ENCODE measurements at regions not wholly inside any gene's neighbourhood (a gene's known extent, or its start where the extent isn't known, plus 50 kb on each side); places are given as distances from the start of the nearest gene placed in this dataset.

DNA sequence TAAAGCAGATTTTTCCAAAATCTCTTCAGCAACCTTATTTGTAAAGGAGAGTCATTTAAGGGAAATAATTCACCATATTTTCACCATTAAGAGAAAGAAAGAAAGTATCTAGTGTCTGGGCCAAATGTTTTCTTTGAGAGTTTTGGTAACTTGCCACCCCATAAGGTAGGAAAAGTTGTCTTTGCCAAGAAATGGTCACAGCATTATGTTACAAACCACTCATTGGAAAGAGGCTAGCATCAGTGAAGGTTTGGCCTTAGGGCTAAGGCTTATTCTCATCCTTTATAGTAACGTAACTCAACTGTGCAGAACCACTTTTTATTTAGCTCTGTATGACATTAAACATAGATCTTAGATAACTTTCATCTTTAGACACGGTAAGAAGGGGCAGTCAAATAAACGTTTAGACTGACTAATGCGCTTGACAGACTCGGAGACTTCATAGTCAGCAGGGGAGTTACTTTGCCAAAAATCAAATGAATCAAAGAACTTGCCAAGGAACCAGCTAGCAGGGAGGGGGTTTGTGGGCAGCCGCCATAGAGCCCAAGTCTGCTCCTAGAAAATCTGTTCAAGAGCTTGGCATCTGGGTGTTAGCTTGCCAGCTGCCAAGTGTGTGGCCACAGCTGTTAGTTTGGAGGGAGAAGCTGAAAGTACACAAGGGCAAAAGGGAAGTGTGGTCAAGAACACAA lies 182.8 kb upstream of the GRID2 start:
- DNase-seq: no peak

DNA sequence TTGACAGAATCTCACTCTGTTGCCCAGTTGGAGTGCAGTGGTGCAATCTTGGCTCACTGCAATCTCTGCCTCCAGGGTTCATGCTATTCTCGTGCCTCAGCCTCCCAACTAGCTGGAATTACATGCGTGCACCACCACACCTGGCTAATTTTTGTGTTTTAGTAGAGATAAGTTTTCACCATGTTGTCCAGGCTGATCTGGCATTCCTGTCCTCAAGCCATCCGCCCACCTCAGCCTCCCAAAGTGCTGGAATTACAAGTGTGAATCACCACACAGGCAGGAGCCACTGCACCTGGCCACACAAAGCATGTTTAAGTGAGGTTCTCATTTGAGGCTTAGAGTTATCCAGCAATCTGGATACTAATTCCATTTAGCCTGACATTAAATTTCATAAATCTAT lies 180.9 kb upstream of the GRID2 start:
- no peak for DNase-seq

DNA sequence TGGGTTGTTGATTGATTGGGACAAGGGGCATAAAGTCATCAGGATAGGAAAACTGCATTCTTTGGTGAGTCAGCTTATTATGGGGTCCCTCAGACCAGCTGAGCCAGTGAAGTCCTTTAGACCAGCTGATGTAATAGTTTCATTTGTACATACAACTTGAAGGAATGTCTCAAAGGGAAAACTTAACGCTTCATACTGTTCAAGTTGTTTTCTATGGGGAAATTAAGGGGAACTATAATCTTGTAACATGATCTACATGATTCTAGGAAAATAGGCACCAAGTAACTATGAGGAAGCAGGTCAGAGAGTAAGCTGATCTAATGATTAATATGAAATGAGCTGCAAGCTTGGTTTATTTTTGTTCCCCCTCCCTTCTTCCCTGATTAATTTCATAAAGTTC lies 175.1 kb upstream of the GRID2 start:
- DNase-seq: no peak

DNA sequence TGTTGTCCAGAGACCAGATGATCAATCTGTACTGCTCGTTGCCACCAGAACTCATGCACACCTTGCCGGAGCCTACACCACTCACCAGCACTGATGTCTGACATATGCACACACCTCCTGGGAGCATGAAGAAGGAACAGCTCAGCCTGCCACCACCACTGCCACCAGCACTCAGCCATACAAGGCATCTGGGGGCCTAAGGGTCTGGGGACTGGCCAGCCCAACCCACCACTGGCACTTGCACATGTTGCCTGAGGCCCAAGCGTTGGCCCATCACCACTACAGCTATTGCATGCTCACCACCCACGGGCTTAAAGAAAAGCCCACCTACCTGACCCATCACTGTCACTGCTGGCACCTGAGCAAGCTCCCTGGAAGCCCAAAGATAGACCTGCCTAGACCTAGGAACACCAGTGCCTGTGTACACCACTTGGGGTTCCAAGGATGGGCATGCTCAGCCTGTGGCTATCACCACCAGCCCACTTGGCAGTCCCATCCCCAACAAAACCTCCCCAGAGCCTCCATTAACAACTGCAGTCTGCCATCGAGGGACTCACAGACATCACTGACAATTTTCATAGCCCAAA lies 174.3 kb upstream of the GRID2 start:
- no peak for DNase-seq

DNA sequence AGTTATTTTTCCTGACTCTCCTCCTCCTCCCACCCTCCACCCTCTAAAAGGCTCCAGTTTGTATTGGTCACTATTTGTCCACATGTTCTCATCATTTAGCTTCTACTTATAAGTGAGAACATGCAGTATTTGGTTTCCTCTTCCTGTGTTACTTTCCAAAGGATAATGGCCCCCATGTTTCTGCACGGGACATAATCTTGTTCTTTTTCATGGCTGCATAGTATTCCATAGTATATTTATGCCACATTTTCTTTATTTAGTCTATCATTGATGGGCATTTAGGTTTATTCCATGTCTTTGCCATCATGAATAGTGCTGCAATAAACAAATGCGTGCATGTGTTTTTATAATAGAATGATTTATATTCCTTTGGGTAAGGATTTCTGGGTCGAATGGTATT lies 167.3 kb upstream of the GRID2 start:
- no peak for DNase-seq

DNA sequence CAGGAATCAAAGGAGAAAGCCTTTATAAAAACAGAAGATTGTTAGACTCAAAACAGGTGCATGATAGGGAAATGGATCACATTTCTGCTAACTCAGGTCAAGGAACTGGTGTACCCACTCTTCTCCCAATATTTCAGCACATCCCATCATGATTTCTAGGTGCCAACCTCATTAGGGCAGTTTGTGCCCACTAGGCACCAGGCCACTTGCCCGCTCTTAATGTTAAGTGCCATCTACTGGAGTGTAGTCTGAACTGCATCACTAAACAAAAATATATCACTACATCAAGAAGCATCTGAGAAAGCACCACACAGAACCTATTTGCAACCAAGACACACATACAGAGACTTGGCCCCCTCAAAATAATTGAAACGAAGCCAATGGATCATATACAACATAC lies 140.4 kb upstream of the GRID2 start:
- no peak for DNase-seq

DNA sequence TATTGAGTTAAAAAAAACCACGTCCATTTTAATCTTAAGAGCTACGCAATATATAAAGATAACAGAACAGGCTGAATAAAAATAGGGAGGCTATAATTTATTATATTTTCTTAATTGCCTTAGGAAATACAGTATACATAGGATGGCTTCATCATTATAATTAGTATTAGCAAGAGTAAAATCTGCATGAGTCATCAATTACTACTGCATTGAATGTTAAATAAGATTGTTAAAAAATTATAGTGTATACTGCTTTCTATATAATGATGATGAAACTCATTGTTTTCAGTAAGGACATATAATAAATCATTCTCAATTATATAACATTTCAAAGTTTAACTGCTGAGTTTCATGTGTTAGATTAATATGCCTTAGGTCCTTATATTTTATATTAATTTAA lies 133.4 kb upstream of the GRID2 start:
- no peak for DNase-seq

DNA sequence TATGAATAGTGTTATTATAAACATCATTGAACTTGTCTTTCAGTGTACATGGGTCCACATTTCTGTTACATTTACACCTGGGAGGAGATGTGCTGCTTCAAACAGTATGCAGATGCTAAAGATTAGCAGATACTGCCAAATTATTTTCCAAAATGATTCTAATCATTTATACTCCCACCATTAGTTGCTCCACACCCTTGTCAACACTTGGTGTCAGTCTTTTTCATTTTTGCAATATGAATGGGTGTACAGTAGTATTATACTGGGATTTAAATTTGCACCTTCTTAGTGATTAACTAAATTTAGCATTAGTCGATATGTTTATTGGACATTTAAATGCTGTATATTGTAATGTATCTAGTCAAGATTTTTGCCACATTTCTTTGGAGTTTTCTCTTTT lies 131.6 kb upstream of the GRID2 start:
- no peak for DNase-seq

DNA sequence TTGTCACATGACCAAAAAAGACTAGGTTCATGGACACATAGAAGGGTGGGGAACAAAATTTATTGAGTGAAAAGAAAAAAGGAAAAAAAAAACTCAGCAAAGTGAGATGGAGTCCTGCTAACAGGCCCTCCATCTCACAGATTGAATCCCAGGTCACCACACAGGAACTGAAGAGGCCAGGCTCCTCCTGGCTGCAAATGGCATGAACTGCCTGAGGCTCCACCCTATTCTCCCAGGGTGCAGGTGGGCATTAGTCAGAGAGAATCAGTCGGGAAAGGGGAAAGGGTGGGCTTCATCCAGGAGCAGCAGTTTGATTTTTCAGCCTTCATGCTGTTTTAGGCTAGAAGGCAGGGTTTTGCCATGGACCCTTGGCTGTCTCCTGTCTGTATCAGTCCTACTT lies 128.5 kb upstream of the GRID2 start:
- no peak for DNase-seq

DNA sequence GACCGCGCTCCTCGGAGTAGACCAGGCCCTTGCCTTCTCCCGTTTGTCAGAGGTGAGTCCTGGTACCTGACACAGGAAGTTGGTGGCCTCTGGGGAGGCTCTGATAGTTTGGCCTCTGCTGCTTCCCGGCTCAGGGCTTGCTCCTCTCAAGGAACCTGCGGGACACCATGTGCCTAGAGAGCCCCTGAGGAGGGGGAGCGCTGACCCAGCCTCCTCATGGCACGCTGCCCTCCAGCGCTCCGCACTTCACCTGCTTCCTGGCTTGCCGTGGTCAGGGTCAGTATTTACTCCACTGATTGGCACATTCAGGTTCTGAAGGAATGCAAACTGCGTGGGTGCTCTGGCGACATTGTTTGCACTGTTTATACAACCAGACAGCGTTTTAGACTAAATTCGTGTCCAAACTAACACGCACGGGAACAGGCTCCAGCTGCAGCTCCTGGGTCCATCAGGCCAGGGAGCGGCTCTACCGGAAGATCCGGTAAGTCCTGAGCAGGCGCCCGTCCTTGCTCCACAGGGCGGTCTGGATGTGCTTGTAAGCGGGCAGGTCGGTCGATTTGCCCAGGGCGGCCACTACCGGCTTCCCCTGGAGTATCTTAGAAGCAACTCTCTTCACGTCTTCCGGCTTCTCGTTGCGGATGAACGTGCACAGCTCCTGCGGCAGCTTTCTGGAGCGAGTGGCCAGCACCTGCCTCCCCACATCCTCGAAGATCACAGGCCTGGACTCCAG lies 121.6 kb upstream of the GRID2 start:
- DNase-seq: no peak

DNA sequence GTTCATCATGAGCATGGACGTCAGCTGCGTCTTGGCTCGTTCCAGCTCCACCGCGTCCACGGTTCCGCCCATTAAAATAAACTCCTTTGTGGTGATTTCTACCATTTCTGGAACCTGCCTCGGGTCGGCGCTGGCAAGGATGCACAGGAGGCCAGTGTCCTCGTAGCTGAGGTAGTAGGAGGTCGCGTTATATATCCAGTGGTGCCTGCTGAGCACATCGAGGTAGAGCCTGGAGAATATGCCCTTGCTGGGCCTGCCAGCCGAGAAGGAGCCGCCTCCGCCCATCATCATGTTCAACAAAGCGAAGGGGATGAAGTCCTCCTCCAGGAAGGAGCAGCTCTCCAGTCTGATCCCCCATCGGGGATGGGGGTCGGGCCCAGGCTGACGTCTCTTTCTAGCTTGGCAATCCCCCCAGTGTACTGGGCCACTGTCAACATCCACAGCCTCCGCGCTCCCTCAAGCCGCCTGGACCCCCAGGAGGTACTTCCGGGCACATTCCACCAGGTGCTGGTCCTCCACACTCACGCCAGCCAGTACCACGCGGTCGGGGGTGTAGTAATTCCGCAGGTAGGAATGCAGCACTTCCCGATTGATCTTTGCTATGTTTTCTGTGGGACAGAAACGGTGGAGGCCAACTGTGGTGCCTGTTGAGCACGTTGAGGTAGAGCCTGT lies 120.9 kb upstream of the GRID2 start:
- no peak for DNase-seq

DNA sequence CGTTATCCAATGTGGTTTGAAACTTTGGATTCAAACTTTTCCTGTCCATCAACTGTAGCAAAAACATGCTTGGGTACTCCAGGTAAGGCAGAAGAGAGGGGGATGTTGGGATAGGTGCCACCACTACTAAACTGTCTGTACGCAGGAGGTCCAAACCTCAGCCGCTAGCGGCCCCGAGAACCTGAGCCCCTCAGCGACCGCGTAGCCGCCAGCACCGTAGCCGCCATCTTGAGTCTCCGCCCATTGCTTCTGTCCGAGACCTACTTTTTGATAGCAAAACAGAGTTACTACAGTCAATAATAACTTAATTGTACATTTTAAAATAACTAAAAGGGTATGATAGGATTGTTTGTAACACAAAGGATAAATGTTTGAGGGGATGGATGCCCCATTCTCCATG lies 119.9 kb upstream of the GRID2 start:
- DNase-seq: no peak

DNA sequence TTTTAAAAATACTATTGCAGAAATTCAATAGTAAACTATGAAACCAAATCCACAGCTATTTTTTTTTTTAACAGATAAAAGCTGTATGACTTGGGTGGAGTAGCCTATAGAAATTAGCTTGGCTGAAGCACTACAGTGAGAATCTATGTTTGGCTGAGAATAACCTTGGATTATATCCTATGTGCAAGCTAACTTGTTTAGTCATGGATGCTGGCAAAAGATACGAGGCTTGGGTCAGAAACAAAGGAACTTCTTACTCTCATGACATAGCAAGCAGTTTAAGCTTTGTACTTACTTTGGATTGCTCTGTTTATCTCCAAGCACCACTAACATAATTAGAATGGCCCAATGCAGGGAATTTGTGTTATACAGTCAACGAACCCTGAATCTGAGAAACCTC lies 119.2 kb upstream of the GRID2 start:
- DNase-seq: peak; percentile 68

DNA sequence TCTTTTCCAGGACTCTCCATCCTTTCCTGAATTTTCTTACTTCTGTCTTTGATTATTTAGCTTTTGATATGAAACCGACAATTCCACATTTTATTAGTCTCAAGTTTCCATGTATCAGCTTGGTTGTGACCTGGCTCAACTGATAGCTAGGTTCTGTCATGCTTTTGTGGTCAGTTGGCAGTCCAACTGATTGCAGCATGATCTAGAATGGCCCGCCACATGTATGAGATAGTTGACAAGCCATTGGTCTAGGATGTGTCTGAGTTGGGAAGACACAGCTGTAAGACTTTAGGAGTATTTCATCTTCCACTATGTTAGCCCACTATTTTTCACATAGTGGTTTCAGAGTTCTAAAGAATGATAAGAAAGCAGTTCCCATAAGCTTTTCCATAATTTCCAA lies 117.5 kb upstream of the GRID2 start:
- no peak for DNase-seq

DNA sequence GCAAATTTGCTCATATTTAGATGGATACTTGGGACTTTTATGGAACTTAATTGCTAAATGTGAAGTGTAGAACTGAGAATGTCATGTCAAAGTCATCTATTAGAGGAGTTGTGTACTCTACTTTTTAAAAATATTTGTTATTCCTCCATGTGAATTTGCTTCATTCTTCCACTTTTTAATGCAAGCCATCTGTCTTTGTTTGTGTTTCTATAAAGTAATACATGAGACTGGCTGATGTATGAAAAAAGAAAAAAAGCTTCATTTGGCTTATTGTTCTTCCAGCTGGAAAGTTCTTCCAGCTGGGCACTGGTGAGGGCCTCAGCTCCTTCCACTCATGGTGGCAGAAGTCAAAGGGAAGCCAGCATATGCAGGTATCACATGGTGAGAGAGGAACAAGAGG lies 114.6 kb upstream of the GRID2 start:
- no peak for DNase-seq

DNA sequence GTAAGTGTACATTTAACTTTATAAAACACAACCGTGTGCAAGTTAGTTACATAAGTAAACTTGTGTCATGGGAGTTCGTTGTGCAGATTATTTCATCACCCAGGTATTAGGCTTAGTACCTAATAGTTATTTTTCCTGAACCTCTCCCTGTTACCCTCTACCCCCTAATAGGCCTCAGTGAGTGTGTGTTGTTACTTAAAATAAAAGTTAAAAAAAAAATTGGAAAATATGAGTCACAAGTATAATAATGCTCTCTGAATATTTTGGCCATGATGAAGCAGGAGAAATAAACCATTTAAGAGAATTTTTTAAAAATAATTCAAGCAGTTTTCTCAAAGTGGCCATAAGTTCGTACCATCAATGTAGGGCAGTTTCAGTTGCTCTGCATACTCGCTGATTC lies 105.1 kb upstream of the GRID2 start:
- DNase-seq: no peak

DNA sequence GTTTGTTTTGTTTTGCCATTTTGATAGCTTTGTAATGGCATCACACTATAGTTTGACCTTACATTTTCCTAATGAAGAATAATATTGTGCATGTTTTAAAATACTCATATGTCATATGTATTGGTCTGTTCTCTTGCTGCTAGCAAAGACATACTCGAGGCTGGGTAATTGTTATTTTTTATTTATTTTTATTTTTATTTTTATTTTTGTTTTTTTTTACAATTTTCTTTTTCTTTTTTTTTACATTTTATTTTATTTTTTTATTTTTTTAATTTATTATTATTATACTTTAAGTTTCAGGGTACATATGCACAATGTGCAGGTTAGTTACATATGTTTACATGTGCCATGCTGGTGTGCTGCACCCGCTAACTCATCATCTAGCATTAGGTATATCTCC lies 104.6 kb upstream of the GRID2 start:
- DNase-seq: no peak

DNA sequence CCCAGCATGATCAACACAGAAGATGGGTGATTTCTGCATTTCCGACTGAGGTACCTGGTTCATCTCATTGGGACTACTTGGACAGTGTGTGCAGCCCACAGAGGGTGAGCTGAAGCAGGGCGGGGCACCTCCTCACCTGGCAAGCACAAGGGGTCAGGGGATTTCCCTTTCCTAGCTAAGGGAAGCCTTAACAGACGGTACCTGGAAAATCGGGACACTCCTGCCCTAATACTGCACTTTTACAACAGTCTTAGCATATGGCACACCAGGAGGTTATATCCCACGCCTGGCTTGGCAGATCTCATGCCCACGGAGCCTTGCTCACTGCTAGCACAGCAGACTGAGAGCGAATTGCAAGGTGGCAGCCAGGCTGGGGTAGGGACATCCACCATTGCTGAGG lies 92.9 kb upstream of the GRID2 start:
- DNase-seq: no peak

DNA sequence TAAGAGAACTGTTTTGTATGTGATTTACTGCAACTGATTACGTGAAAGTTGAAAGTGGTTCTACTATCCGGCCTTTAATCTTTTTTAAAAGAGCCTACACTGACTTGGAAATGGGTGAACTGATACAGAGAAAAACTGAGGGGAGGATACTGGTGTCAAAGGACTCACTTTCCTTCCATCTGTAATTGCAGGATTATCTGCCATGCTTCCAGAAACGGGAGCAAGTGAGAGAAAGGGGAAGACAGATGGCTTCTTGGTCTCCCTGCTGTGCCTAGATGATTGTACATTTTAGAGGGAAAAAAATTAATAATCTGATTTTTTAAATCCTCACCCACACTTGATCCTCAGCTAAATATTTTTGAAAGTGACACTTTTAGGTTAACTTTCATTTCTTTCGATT lies 88.3 kb upstream of the GRID2 start:
- DNase-seq: no peak

DNA sequence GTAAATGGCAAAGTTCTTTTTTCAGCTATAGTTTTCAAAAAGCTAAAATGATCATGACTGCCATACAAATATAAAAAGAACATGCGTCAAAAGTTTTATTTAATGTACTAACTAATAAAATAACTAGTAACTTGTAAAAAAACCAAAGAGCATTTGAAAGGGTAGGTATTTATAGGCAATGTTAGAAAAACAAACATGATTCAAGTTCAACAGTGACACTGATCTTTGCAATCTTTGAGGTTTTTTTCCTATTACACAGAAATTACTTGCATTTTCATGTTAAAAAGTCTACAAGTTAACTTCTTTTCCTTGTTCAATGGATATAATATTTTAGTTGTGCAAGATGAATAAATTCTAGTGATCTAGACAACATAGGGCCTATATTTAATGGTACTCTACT lies 72.3 kb upstream of the GRID2 start:
- DNase-seq: no peak

DNA sequence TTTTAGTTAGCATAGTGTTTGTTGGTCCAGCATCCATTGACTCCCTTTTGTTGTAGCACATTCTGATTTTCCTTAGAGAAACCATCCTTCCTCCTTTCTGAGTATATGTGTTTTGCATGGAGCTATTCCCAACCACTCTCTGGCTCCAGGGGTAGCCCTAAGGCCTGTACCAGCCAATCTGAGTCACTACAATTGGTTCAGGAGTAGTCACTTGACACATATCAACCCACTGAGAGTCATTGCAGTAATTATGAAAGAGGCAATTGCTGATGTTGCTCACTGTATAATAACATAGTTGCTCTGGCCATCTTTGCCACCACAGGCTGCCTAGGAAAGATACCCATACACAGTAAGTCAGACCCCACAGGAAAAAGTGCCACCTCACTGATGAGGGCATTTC lies 71.2 kb upstream of the GRID2 start:
- DNase-seq: no peak

DNA sequence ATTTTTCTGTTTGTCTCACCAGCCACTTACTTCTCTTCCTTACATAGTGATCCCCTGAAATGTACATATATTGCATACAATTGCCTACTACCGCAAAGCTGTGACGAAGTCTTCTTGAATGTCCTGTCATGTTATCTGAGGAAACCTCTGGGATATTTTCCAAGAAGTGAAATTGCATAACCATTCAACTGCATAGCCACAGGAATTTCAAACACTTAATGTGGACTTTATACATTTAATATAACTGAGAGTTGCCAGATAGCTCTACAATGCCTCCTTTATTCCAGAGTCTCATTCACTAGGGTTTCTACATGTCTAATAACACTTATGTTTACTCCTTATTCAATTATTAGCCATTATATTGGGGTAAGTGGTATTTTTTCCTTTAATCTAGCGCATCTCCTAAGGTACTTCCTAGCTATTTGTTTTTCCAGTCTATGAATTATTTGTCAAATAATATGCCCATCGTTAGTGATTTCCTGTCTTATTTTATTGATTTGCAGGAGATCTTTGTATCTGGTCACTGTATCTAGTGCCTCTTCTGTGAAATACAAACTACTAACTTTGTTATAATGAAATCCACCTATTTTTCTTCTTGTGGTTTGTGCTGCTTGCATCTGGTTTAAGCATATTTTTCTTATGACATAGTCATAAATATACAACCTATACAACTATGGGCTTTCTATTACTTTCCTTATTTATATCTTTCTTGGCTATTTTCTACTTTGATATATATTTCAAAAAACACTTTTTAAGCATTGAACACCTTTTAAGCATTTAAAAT lies 69.2 kb upstream of the GRID2 start:
- DNase-seq: peak; percentile 20

DNA sequence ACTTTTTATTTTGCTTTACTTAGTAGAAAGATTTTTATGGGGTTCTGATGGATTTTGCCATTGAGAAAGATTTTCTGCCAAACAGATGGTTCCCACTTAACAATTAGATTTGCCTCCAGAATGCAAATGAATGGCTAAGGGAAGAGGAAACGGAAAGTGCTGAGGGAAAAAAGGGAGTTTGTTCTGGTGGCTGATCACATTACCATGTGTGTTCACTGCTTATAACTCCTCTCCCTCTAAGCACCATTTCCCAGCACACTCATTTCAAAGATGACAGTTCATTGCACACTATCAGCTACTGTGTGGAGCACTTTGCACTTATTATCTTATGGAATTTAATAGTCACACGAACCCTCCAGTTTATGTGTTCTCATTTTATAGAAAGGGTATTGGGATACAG lies 68.0 kb upstream of the GRID2 start:
- DNase-seq: no peak

Measured in skin of body (tissue), 1 donor.